ENCODE measurements at regions not wholly inside any gene's neighbourhood (a gene's known extent, or its start where the extent isn't known, plus 50 kb on each side); places are given as distances from the start of the nearest gene placed in this dataset.

- no peaks in the 10 kb centered on the region for H3F3A ChIP-seq (replicated peaks; ENCODE audit: low read depth)
- no peak overlapping the region for H3K4me3 ChIP-seq
- Mint-ChIP-seq H3K9me3 (no peaks in the 10 kb centered on the region), H3K4me1 (peaks cover 21% of the 10 kb centered on the region), H3K4me3 (no peak overlapping the region), H3K27me3 (ENCODE audit: insufficient read depth, low read depth, poor library complexity) (peaks cover 2% of the 10 kb centered on the region), H3K27ac (no peak overlapping the region), H3K36me3 (ENCODE audit: low read depth) (no peaks in the 10 kb centered on the region)
- no peaks in the 10 kb centered on the region for H3K9me2 ChIP-seq (ENCODE audit: insufficient read depth)
- H3K36me3 ChIP-seq (ENCODE audit: insufficient read depth) = no peaks in the 10 kb centered on the region
- H3K27me3 ChIP-seq (ENCODE audit: insufficient read depth) = no peaks in the 10 kb centered on the region
- no peak for ATAC-seq
- H2AFZ ChIP-seq = no peak overlapping the region; the same call in 1 of the 2 replicates
- DNase-seq (ENCODE audit: low spot score) = no peak
- TF ChIP-seq STAT1 (IDR thresholded peaks at IDR 0.05; ENCODE audit: unreplicated experiment) (no peak), CTCF (conservative IDR thresholded peaks at IDR 0.05; ENCODE audit: low read depth in 2 of 2) (no peak)
- no peaks in the 10 kb centered on the region for H4K20me1 ChIP-seq (replicated peaks; ENCODE audit: insufficient read depth)
- H3K27ac ChIP-seq (ENCODE audit: low read depth) = no peak overlapping the region
- H3K79me2 ChIP-seq (replicated peaks; ENCODE audit: insufficient read depth) = no peaks in the 10 kb centered on the region
- H3K4me2 ChIP-seq = no peak overlapping the region
- H3K4me1 ChIP-seq (ENCODE audit: insufficient read depth) = no peaks in the 10 kb centered on the region; the same call in 1 of the 2 replicates
Observed at GRCh38 chr20:23257106-23257761, 93.4 kb upstream of the NXT1 start.

GRCh38 chr20:23255716-23256385, 94.7 kb upstream of the NXT1 start:
- Histone ChIP-seq H3K9me2 (ENCODE audit: insufficient read depth) (no peaks in the 10 kb centered on the region), H3K4me3 (no peak overlapping the region), H3K79me2 (replicated peaks; ENCODE audit: insufficient read depth) (no peaks in the 10 kb centered on the region), H3K4me1 (ENCODE audit: insufficient read depth) (no peaks in the 10 kb centered on the region; the same call in 1 of the 2 replicates), H3K4me2 (no peak overlapping the region), H4K20me1 (replicated peaks; ENCODE audit: insufficient read depth) (no peaks in the 10 kb centered on the region), H2AFZ (peak overlapping the region; percentile 78), H3K27me3 (ENCODE audit: insufficient read depth) (no peaks in the 10 kb centered on the region), H3K27ac (ENCODE audit: low read depth) (no peak overlapping the region), H3F3A (replicated peaks; ENCODE audit: low read depth) (no peaks in the 10 kb centered on the region), H3K36me3 (ENCODE audit: insufficient read depth) (no peaks in the 10 kb centered on the region)
- H3K9me3 Mint-ChIP-seq = no peaks in the 10 kb centered on the region
- peaks cover 21% of the 10 kb centered on the region for H3K4me1 Mint-ChIP-seq
- peak; percentile 44 for ATAC-seq
- no peaks in the 10 kb centered on the region for H3K36me3 Mint-ChIP-seq (ENCODE audit: low read depth)
- DNase-seq (ENCODE audit: low spot score) = no peak
- H3K27ac Mint-ChIP-seq = no peak overlapping the region
- no peak overlapping the region for H3K4me3 Mint-ChIP-seq
- H3K27me3 Mint-ChIP-seq (ENCODE audit: insufficient read depth, low read depth, poor library complexity) = peaks cover 2% of the 10 kb centered on the region
- TF ChIP-seq EZH2phosphoT487 (IDR thresholded peaks at IDR 0.05; ENCODE audit: unreplicated experiment) = no peak
- TF ChIP-seq ZNF331 (CRISPR knock-in tag; IDR thresholded peaks at IDR 0.05; ENCODE audit: low read depth) = no peak
- TF ChIP-seq STAT1 (IDR thresholded peaks at IDR 0.05; ENCODE audit: unreplicated experiment) = no peak
- no peak for TF ChIP-seq JUNB (IDR thresholded peaks at IDR 0.05; ENCODE audit: unreplicated experiment)
- TF ChIP-seq EZH2 (IDR thresholded peaks at IDR 0.05; ENCODE audit: low read depth, unreplicated experiment) = no peak
- TF ChIP-seq POLR2AphosphoS5 (IDR thresholded peaks at IDR 0.05; ENCODE audit: low read depth) = no peak
- TF ChIP-seq ZNF114 (CRISPR knock-in tag; IDR thresholded peaks at IDR 0.05) = no peak
- TF ChIP-seq CTCF (conservative IDR thresholded peaks at IDR 0.05; ENCODE audit: low read depth in 2 of 2) = no peak
- TF ChIP-seq, protein P1, sequence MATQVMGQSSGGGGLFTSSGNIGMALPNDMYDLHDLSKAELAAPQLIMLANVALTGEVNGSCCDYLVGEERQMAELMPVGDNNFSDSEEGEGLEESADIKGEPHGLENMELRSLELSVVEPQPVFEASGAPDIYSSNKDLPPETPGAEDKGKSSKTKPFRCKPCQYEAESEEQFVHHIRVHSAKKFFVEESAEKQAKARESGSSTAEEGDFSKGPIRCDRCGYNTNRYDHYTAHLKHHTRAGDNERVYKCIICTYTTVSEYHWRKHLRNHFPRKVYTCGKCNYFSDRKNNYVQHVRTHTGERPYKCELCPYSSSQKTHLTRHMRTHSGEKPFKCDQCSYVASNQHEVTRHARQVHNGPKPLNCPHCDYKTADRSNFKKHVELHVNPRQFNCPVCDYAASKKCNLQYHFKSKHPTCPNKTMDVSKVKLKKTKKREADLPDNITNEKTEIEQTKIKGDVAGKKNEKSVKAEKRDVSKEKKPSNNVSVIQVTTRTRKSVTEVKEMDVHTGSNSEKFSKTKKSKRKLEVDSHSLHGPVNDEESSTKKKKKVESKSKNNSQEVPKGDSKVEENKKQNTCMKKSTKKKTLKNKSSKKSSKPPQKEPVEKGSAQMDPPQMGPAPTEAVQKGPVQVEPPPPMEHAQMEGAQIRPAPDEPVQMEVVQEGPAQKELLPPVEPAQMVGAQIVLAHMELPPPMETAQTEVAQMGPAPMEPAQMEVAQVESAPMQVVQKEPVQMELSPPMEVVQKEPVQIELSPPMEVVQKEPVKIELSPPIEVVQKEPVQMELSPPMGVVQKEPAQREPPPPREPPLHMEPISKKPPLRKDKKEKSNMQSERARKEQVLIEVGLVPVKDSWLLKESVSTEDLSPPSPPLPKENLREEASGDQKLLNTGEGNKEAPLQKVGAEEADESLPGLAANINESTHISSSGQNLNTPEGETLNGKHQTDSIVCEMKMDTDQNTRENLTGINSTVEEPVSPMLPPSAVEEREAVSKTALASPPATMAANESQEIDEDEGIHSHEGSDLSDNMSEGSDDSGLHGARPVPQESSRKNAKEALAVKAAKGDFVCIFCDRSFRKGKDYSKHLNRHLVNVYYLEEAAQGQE (IDR thresholded peaks at IDR 0.05; ENCODE audit: unreplicated experiment) = no peak
- no peak for TF ChIP-seq ETS1 (IDR thresholded peaks at IDR 0.05)
